RCC 7860 (cell line): ENCODE measurements at regions not wholly inside any gene's neighbourhood (a gene's known extent, or its start where the extent isn't known, plus 50 kb on each side); places are given as distances from the start of the nearest gene placed in this dataset.
"Not testable (repeated sequence)": the region's sequence is repeated elsewhere in the genome, so short reads cannot be mapped to it uniquely, and the experiment has no call there.

Experiments used
- DNase-seq: peaks from one replicate; pipeline ENCODE4 v3.0.0-alpha.2; 2015; ENCODE audit warnings: low spot score
- FAIRE-seq: peaks from 2 replicates; lab custom pipeline; 2012; peaks lifted over from hg19 to GRCh38; lab: Jason Lieb, UNC

DNA sequence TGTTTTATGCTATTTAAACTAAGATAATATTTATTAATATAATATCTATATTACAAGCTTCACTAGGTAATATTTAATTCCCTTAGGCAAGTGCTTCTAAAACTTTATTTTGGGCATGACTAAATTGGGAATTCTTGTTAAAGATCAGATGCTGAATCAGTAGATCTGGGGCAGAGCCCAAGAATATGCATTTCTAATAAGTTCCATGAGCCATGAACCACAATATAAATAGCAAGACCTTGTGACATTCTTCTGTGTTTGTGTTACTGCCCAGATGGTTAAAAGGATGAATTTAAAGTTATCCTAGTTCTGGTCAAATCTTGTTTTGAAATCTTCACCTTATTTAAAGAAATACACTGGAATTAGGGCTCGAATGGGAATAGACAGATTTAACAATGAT lies 258.4 kb upstream of the CACNA2D1 start:
- FAIRE-seq (no peak), DNase-seq (no peak)

DNA sequence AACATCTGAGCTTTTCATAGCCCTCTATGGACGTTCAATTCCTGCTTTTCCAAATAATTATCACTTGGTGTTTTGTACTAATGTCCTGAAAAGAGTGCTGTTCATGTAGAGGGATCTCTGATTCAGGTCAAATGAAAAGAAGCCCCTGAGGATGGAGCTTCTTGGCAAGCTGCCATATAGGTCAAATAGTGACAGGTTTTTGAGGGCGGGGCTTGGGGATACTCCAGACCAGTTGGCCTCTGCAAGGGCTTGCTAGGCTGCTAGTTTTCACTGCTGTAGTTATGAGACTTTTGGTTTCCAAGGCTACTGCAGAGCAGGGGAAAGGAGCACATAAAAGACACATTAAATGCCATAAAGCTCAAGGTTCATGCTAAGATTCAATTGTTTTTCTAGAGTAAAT lies 257.2 kb upstream of the CACNA2D1 start:
- FAIRE-seq: no peak

DNA sequence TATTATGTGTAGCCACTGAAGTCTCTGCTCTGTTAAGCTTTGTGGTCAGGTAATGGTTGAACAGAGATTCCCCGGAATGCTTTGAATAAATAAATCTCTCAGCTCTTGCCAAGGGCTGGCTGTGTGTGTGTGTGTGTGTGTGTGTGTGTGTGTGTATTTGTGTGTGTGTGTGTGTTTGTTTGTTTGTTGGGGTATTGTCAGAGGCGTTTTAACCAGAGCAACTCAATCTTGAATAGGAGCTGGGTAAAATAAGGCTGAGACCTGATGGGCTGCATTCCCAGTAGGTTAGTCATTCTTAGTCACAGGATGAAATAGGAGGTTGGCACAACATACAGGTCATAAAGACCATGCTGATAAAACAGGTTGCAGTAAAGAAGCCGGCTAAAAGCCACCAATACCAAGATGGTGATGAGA lies 256.2 kb upstream of the CACNA2D1 start:
- peak; percentile 80 for FAIRE-seq
- DNase-seq: peak; percentile 74

More for the DNA sequence above, 257.2 kb upstream of the CACNA2D1 start:
- no peak for DNase-seq

DNA sequence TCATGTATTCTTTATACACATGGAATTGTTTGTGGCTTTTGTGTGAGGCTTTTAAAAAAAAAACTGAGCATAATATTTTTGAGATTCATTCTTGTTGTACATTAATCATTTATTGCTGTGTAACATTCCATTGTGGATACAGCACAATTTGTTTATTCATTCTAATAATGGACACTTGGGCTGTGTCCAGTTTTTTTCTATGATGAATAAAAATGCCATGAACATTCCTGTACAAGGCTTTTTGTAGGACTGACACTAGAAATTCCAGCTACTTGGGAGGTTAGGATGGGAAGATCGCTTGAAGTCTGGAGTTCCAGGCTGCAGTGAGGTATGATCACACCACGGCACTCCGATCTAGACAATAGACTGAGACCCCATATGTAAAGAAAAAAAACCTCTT lies 254.3 kb upstream of the CACNA2D1 start:
- DNase-seq: no peak

DNA sequence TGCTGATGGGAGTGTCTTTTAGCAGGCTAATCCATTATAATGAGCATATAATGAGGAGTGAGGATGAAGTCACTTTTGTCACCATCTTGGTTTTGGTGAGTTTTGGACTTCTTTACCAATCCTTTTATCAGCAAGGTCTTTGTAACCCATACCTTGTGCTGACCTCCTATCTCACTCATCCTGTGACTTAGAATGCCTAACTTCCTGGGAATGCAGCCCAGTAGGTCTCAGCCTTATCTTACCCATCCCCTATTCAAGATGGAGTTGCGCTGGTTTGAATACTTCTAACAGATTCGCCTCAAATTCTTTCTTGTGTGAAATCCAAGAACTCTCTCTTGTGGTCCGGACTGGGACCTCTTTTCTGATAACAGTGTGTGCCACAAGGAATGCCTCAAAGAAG lies 253.1 kb upstream of the CACNA2D1 start:
- FAIRE-seq (no peak), DNase-seq (no peak)

More for the DNA sequence above, 254.3 kb upstream of the CACNA2D1 start:
- FAIRE-seq: no peak

DNA sequence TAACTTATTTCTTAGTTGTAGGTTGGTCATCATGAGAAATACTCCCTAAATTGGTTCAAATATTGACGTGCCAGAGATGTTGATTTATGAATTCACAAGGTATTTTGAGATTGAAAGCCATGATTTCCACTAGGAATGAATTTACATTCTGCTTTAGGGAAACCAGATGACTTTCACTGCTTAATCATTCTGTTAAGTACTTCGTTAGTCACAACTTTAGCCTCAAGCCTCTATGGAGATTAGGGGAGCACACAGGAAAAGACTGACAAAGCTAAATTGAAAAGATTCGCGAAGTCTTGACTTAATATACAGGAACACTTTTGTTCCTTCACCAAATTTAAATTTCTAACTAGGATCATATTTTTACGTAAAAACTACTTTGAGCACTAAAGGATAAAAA lies 250.4 kb upstream of the CACNA2D1 start:
- DNase-seq (no peak), FAIRE-seq (no peak)

DNA sequence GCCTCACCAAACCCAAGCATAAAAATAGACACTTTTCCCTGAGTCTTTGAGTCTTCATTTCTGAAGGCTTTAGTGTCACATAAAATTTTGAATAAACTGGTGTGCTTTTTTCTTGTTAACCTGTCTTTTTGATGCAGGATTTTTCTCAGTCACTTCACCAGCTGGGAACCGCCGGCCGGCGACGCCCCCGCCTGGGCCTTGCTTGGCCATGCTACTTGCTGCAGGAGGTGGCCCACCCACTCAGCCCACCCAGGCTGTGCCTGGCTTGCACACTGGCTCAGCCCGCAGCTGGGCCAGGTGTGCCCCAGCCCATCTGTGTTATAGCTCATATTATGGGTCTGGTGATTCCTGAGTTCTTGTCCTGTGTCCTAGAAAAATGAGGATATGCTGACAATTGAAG lies 247.4 kb upstream of the CACNA2D1 start:
- FAIRE-seq: no peak

DNA sequence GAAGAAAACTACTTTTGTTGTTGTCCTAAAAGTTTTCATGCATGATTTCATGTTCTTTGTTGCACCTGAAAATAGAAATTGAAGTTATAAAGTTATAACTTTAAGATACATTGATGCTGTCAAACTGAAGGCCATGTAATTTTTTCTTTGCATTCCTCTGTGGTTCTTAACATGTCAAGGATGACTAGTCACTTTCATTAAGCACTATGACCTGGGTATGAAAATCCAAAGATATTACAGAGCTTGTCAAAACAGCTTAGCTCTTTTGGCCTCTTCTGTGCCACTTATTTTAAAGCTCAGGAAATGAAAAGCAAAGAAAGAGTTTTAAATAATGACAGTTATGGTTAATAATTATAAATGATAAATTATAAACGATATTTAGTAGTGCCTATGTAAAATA lies 241.6 kb upstream of the CACNA2D1 start:
- DNase-seq (no peak), FAIRE-seq (no peak)

More for the DNA sequence above, 247.4 kb upstream of the CACNA2D1 start:
- no peak for DNase-seq

DNA sequence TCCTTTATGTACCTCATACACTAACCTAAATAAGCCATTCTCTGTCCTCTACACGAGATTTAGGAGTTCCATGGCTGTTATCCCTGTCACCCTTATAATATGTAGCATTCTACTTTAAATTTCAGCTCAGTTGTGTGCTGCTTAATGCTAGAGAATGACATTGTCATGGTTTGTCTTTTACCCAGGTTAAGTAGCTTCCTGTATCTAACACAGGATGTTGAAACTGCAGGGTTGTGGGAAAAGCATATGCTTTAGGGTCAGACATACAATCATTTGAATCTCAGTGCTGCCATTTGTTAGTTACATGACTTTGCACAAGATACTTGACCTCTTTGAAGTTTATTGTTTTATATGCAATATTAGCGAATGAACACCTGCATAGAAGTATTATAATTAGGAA lies 235.1 kb upstream of the CACNA2D1 start:
- DNase-seq: no peak
- no peak for FAIRE-seq

DNA sequence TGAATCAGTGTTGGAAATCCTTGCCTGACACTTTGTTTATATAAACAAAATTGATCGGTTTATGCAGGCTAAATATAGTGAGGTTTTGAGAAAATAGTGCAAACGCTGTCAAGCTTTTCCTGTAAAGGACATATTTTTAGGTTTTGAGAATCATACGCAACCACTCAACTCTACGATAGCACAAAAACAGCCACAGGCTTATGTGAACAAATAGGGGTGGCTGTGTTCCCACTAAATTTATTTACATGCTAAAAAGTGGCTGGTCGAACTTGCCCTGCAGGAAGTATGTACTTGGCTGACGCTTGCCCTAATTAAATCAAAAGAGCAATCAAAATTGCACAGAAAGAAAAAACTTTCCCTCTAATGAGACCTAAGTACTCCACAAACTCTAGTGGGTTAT lies 234.7 kb upstream of the CACNA2D1 start:
- FAIRE-seq: no peak
- no peak for DNase-seq

DNA sequence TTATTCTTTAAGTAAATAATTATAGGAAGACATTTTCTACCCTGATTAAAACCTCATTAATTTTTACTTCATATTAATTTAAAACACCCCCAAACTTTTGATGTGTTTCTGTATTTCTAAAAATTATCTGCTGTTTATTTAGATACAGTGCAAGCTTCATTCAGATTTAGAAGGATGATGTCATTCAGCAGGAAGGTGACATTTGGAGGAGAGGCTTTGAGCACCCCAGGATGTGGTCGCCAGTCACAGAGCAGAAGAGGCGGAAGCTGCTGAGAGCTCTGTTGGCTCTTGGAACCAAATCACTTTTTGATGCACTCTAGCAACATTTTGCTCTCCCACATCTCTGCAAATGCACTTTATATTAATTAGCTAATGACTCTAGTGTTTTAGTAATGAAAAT lies 233.9 kb upstream of the CACNA2D1 start:
- DNase-seq (no peak), FAIRE-seq (no peak)

DNA sequence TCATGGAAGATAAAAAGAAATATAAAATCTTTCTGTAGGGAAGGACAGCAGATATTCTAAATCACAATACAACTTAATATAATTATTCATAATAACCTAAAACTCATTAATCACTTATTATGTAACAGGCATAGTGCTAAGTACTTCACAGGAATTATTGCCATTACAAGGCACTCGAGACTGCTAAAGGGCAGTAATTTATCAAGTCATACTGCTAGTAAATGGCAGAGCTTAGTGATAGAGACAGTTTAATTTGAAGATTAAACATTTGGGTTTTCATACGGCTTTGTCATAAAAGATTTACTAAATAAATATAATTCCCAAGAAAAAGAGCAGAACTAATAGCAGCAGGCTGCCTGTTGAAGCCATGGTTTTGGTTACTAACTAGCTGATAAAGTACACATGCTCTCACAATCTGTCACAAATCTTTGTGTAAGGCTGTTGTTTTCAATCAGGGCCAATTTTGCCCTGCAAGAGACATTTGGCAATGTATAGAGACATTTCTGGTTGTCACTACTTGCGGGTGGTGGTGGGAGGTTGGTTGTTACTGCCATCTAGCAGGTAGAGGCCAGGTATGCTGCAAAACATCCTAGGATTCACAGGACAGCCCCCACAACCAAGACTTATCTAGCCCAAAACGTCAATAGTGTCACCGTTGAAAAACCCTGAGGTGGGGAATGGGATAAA lies 233.3 kb upstream of the CACNA2D1 start:
- DNase-seq (no peak), FAIRE-seq (no peak)

DNA sequence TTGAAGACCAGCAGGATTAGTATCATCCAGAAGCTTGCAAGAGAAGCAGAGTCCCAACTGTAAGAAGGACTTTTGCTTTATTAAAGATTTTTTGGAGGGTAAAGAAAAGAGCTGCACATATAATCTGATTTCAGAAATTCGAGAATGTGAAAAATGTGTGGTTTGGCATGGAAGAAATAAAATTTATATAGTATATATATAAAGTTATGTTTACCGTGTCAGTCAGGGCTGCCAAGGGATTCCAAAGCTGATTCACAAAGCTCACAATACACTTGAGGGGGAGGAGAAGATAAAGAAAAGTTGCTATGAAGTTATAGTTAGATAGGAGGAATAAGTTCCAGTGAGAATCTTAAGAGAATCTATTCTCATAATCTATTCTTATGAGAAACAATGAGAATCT lies 231.8 kb upstream of the CACNA2D1 start:
- no peak for FAIRE-seq
- DNase-seq: no peak

DNA sequence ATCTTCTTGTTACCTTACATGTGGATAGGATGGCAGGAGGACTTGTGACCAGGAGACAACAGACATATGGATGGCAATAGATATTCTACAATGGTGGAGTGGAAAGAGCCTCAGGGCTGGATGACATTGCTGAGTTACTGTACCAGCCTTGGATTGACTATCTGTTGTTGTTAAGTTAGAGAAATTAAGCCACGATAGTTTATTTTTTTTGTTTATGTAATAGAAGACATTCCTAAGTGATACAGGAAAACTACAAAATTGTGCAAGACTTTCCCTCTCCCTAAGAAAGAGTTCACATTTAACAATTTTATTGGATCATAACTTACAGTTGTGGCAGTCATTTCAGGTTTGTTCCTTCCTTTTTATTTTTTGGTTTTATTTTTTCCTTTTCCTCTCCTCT lies 230.7 kb upstream of the CACNA2D1 start:
- DNase-seq (no peak), FAIRE-seq (no peak)

DNA sequence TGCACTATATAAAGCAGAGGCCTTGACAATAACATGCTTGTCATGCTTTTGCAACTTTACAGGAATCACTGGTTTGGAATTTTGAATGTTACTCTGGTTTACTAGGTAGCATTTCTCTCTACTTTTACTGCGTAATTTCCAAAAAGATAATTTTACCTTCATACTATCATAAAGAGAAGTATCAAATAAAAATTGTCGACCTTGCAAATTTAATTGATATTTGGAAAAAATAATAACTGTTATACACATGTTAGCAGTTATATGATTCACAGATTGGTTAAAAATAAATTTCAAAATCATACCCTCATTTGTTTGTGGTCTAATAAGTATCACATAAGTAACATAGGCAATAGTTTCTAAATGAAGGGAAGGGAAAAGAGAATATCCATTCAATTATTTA lies 228.5 kb upstream of the CACNA2D1 start:
- DNase-seq (no peak), FAIRE-seq (no peak)

DNA sequence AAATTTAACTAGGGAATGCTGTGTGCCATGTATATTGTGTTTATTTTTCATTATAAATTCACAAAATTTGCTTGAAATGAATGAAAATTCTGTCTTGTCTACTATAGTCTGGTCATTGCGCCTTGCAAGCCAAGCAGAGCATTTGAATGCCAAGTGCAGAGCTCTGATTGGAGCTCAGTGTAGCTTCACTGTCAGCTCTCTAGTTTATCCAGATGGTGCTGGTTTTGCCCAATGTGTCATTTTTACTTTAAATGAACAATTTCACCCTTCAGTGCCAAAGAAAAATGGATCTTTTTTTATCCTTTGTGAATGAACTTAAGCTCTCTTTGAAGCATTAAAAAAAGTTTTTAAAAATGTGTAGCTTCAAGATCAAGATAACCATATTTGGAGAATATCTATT lies 225.6 kb upstream of the CACNA2D1 start:
- FAIRE-seq (no peak), DNase-seq (no peak)

DNA sequence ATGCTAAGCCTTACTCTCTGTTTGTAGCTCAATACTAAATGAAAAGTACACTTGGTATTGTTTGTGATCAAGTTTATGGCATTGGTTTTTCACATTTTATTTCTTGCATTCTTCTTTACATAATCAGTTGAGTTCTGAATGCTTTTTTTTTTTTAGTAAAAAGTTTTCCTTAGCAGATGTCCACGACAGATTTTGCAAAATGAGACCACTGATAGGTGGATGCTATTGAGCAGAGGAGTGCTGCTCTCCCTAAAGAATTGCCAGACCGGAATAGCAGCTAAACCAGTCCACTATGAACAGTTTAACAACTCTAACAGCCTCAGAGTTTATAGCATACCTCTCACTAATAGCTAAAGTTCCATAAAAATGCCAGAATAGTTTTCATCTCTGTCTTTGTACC lies 225.1 kb upstream of the CACNA2D1 start:
- FAIRE-seq (no peak), DNase-seq (no peak)

DNA sequence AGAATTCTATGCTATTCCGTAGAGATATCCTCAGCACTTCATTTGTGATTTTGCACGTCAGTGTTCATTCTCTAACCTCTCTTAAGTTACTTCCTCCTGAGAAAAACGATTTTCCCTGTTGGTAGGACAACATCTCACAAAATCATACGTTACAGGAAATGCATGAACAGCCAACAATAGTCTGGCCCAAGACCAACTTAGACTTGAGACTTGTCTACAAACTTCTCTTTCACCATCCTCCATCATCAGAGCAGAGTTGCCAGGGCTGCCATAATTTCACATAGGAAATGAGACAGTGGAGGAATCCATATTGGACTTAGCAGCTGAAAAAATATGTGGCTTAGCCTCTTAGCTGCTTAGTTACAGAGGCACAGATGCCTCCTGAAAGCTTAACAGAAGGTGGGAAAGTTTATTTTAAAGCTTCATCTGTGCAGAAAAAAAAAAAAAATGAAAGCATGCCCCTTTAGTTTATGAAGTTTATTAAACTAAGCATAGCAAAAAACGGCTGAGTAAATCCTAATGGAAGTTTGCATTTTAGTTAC lies 222.5 kb upstream of the CACNA2D1 start:
- no peak for DNase-seq
- FAIRE-seq: no peak

DNA sequence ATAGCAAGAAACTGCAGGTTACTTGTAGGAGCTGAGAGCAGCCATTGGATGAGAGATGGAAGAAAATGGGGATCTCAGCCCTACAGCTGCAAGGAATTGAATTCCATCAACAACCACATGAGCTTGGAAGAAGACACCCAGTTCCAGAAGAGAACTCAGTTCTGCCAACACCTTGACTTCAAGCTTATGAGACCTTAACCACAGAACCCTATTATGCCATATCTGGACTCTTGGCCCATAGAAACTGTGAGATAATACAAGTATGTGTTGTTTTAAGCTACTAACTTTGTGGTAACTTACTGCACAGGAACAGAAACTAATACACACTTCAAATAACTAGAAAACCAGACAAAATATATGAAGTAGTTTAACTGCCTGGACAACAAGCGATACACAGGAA lies 212.4 kb upstream of the CACNA2D1 start:
- FAIRE-seq: no peak
- DNase-seq: no peak

DNA sequence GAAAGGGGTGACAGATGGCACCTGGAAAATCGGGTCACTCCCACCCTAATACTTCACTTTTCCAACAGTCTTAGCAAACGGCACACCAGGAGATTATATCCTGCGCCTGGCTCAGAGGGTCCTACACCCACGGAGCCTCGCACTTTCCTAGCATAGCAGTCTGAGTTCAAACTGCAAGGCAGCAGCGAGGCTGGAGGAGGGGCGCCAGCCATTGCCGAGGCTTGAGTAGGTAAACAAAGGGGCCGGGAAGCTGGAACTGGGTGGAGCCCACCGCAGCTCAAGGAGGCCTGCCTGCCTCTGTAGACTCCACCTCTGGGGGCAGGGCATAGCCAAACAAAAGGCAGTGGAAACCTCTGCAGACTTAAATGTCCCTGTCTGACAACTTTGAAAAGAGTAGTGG lies 206.5 kb upstream of the CACNA2D1 start:
- FAIRE-seq, DNase-seq: not testable (repeated sequence)

DNA sequence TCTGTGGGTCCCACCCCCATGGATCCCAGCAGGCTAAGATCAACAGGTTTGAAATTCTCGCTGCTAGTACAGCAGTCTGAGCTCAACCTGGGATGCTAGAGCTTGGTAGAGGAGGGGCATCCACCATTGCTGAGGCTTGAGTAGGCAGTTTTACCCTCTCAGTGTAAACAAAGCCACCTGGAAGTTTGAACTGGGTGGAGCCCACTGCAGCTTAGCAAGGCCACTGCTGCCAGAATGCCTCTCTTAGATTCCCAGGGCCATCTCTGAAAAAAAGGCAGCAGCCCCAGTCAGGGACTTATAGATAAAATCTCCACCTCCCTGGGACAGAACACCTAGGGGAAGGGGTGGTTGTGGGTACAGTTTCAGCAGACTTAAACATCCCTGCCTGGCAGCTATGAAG lies 190.0 kb upstream of the CACNA2D1 start:
- no peak for DNase-seq
- FAIRE-seq: no peak

DNA sequence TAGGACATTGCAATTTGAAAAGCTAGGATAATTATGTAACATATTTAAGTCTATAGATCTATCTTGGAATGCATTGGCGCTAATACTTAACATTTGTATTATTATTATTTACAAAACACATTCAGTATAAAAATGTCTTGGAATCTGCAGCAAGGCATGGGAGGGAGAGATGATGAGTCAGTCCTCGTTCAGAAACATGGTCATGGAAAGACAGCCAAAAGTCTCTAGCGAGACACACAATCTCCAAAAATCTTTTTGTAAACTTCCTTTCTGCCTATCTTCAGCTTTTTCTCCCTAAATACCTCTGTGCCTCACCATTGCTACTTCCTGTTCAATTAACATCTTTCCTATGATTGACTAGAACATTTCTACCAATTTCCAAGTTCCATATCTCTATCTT lies 188.4 kb upstream of the CACNA2D1 start:
- FAIRE-seq (no peak), DNase-seq (no peak)

DNA sequence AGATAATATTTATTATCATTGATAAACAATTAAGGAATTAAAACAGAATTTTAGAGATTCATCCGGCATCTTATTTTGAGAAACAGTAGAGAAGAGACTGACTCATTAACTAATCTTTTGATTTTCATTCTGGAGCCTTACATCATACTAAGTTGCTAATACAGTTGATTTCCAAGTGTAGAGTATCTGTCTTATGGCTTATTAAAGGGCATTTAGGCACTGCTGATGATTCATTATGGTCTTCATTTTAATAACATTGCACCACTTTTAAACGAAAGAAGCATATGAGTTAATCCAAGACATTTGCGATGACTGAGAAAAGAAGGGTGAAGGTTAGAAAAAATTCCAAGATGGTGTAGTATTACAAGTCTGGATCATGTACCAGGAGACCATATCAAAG lies 186.0 kb upstream of the CACNA2D1 start:
- FAIRE-seq (peak; percentile 15), DNase-seq (no peak)
